A549 (cell line): ENCODE measurements at regions not wholly inside any gene's neighbourhood (a gene's known extent, or its start where the extent isn't known, plus 50 kb on each side); places are given as distances from the start of the nearest gene placed in this dataset.
"Not testable (repeated sequence)": the region's sequence is repeated elsewhere in the genome, so short reads cannot be mapped to it uniquely, and the experiment has no call there.

ENCODE experiments used
- JUN ChIP-seq, 2 experiments: fragments of >200 bp; sonication (Bioruptor Twin); formaldehyde crosslinking; IDR thresholded peaks; 2 replicates in 1 of 2; 3 replicates in 1 of 2; pipeline ENCODE4 v1.6.1; 2016 to 2017
- MAFK ChIP-seq: fragments of 450-650 bp; IDR thresholded peaks from 2 replicates; pipeline ENCODE4 v1.6.1; 2014; ENCODE audit not compliant: partially characterized antibody
- RNF2 ChIP-seq: fragments of 200-600 bp; sonication (generic); IDR thresholded peaks from 2 replicates; pipeline ENCODE4 v1.6.1; 2016; ENCODE audit warnings: low read depth, mild to moderate bottlenecking, antibody characterized with exemption, moderate library complexity, borderline replicate concordance
- TP53 ChIP-seq: fragments of 250-450 bp; sonication (Bioruptor Pico); IDR thresholded peaks from 2 replicates; pipeline ENCODE4 v1.5.0; 2021; ENCODE audit warnings: mild to moderate bottlenecking, moderate library complexity

DNA sequence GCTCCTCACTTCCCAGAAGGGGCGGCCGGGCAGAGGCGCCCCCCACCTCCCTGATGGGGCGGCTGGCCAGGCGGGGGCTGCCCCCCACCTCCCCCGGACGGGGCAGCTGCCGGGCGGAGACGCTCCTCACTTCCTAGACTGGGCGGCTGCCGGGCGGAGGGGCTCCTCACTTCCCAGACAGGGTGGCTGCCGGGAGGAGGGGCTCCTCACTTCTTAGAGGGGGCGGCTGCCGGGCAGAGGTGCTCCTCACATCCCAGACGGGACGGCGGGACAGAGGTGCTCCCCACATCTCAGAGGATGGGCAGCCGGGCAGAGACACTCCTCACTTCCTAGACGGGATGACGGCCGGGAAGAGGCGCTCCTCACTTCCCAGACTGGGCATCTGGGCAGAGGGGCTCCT, 534.0 kb upstream of the FAM98A start:
- TF ChIP-seq JUN (IDR thresholded peaks at IDR 0.05); RNF2; MAFK; TP53: not testable (repeated sequence)
